Fibroblast of lung (primary cell): ENCODE measurements at regions not wholly inside any gene's neighbourhood (a gene's known extent, or its start where the extent isn't known, plus 50 kb on each side); places are given as distances from the start of the nearest gene placed in this dataset.
"Not testable (repeated sequence)": the region's sequence is repeated elsewhere in the genome, so short reads cannot be mapped to it uniquely, and the experiment has no call there.

Experiments used
- DNase-seq, 2 donors: peaks; one replicate each; pipeline versions ENCODE4 v3.0.0 to v3.0.0-alpha.2; 2010; ENCODE audit warnings: low read depth in 2 of 2
- H2AFZ ChIP-seq: 2 replicates; pipeline ENCODE4 v1.5.1; 2012; ENCODE audit warnings: low read length, control low read depth, inconsistent platforms
- H3K27ac ChIP-seq: 2 replicates; pipeline ENCODE4 v1.5.1; 2011; ENCODE audit warnings: low read length, control low read depth; ENCODE audit not compliant: insufficient read depth
- H3K27me3 ChIP-seq: 2 replicates; pipeline ENCODE4 v1.5.1; 2011; ENCODE audit warnings: mild to moderate bottlenecking, low read length; ENCODE audit not compliant: control insufficient read depth, insufficient read depth
- H3K36me3 ChIP-seq: 2 replicates; pipeline ENCODE4 v1.5.1; 2011; ENCODE audit warnings: low read length; ENCODE audit not compliant: control insufficient read depth, insufficient read depth
- H3K4me1 ChIP-seq: 2 replicates; pipeline ENCODE4 v1.5.1; 2011; ENCODE audit warnings: low read length; ENCODE audit not compliant: control insufficient read depth, insufficient read depth; ENCODE audit errors: extremely low read depth
- H3K4me2 ChIP-seq: 2 replicates; pipeline ENCODE4 v1.5.1; 2011; ENCODE audit warnings: low read length, control low read depth; ENCODE audit not compliant: insufficient read depth; ENCODE audit errors: extremely low read depth
- H3K4me3 ChIP-seq, 4 experiments: fragments of 200-600 bp in 1 of 4; sonication (generic) in 1 of 4; replicated peaks in 1 of 4; 2 replicates each; pipeline ENCODE4 v1.5.1; 2011 to 2016; ENCODE audit warnings: low read length in 4 of 4, low read depth in 3 of 4, mild to moderate bottlenecking in 3 of 4, control low read depth in 2 of 4, inconsistent platforms in 1 of 4, mixed read lengths in 1 of 4; ENCODE audit not compliant: insufficient read depth in 1 of 4; ENCODE audit errors: control extremely low read depth in 1 of 4
- H3K79me2 ChIP-seq: 2 replicates; pipeline ENCODE4 v1.5.1; 2012; ENCODE audit warnings: mild to moderate bottlenecking, low read length, inconsistent platforms; ENCODE audit not compliant: control insufficient read depth, insufficient read depth
- H3K9ac ChIP-seq: 2 replicates; pipeline ENCODE4 v1.5.1; 2011; ENCODE audit warnings: mild to moderate bottlenecking, low read length, control low read depth; ENCODE audit not compliant: insufficient read depth
- H3K9me3 ChIP-seq: 2 replicates; pipeline ENCODE4 v1.5.1; 2012; ENCODE audit warnings: low read depth, low read length; ENCODE audit not compliant: control insufficient read depth, insufficient read depth
- H4K20me1 ChIP-seq: 2 replicates; pipeline ENCODE4 v1.5.1; 2011; ENCODE audit warnings: low read length; ENCODE audit not compliant: control insufficient read depth, insufficient read depth; ENCODE audit errors: extremely low read depth
- CTCF ChIP-seq, 2 donors: IDR thresholded peaks in 1 of 2; conservative IDR thresholded peaks in 1 of 2; 1 replicate in 1 of 2; 2 replicates in 1 of 2; pipeline ENCODE4 v1.5.1; 2011 to 2012; ENCODE audit warnings: low read length in 2 of 2, control low read depth in 1 of 2, inconsistent platforms in 1 of 2, low read depth in 1 of 2, mild to moderate bottlenecking in 1 of 2
- EZH2 ChIP-seq: IDR thresholded peaks from 2 replicates; pipeline ENCODE4 v1.5.1; 2012; ENCODE audit warnings: low read length, control low read depth, mild to moderate bottlenecking; ENCODE audit errors: missing control alignments

GRCh38 chr12:87406926-87407325 lies 622.3 kb downstream of the C12orf50 start:
- H3K36me3 ChIP-seq = no peaks in the 10 kb centered on the region
- H3K4me3 ChIP-seq = no peak overlapping the region
- no peaks in the 10 kb centered on the region for H3K4me1 ChIP-seq
- H3K27me3 ChIP-seq = no peaks in the 10 kb centered on the region
- no peak overlapping the region for H2AFZ ChIP-seq
- H3K4me2 ChIP-seq = no peak overlapping the region
- no peaks in the 10 kb centered on the region for H3K79me2 ChIP-seq
- no peak overlapping the region for H3K27ac ChIP-seq
- DNase-seq = peak; percentile 22 to 76
- H4K20me1 ChIP-seq = no peaks in the 10 kb centered on the region
- TF ChIP-seq CTCF (conservative IDR thresholded peaks at IDR 0.05 in 1 of 2, IDR thresholded peaks at IDR 0.05 in 1 of 2; ENCODE audit: low read depth in 1 of 2, low read length in 2 of 2) (no peak), EZH2 (no peak)
- H3K9ac ChIP-seq = no peak overlapping the region
- no peaks in the 10 kb centered on the region for H3K9me3 ChIP-seq

- H3K36me3 ChIP-seq = no peaks in the 10 kb centered on the region
- TF ChIP-seq EZH2 = no peak
- TF ChIP-seq CTCF (conservative IDR thresholded peaks at IDR 0.05 in 1 of 2, IDR thresholded peaks at IDR 0.05 in 1 of 2; ENCODE audit: low read depth in 1 of 2, low read length in 2 of 2) = no peak
- peak in 1 of 2 donors; percentile 27 for DNase-seq
Observed at GRCh38 chr12:87405918-87406317, 623.3 kb downstream of the C12orf50 start.

GRCh38 chr12:87394168-87394567 lies 635.0 kb downstream of the C12orf50 start:
- H3K4me2 ChIP-seq, H4K20me1 ChIP-seq, DNase-seq, H3K9ac ChIP-seq, H3K27me3 ChIP-seq, H2AFZ ChIP-seq, H3K79me2 ChIP-seq, H3K9me3 ChIP-seq, H3K36me3 ChIP-seq, H3K4me3 ChIP-seq, H3K27ac ChIP-seq, H3K4me1 ChIP-seq: not testable (repeated sequence)

More at GRCh38 chr12:87405918-87406317, 623.3 kb downstream of the C12orf50 start:
- H3K9me3 ChIP-seq = no peaks in the 10 kb centered on the region
- H3K27me3 ChIP-seq = no peaks in the 10 kb centered on the region
- H3K4me1 ChIP-seq = no peaks in the 10 kb centered on the region
- H4K20me1 ChIP-seq = no peaks in the 10 kb centered on the region
- H3K27ac ChIP-seq = no peak overlapping the region
- H3K9ac ChIP-seq = no peak overlapping the region
- H2AFZ ChIP-seq = no peak overlapping the region
- H3K4me2 ChIP-seq = no peak overlapping the region
- H3K79me2 ChIP-seq = no peaks in the 10 kb centered on the region
- H3K4me3 ChIP-seq = no peak overlapping the region
